ENCODE measurements at regions not wholly inside any gene's neighbourhood (a gene's known extent, or its start where the extent isn't known, plus 50 kb on each side); places are given as distances from the start of the nearest gene placed in this dataset.

DNA sequence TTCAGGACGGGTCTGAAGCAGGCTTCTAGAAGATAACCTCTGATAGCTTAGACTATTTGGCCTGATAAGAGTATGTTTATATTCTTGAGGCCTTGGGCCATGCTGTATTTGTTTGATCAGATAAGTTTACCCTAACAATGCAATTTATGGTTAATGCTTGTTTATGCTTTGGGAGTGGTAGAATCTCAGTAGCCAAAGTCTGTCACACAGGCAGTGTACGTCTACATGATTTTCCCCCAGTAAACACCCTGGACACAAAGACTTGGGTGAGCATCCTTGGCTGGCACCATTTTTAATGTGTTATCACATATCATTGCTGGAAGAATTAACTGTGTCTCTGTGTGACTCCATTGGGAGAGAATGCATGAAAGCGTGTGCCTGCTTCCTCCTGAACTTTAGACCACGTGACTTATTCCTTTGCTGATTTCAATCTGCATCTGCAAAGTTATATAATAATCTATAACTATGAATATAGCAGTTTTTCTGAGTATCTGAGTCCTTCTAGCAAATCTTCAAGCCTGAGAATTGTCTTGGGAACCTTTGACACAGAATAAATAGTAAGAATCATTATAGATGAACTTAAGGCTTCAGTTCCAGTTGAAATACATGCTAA lies 172.4 kb downstream of the CASP12 start:
- no peak overlapping the region for H3K27ac Mint-ChIP-seq
- no peaks in the 10 kb centered on the region for H3K27me3 Mint-ChIP-seq
- no peaks in the 10 kb centered on the region for H3K9me3 Mint-ChIP-seq
- peaks cover 0 to 4% of the 10 kb centered on the region in 2 donors for H3K4me1 Mint-ChIP-seq (ENCODE audit: low read depth in 2 of 2)
- H3K4me3 Mint-ChIP-seq, result no peak overlapping the region
- H3K36me3 Mint-ChIP-seq (ENCODE audit: insufficient read depth), result no peaks in the 10 kb centered on the region
- DNase-seq, result no peak
- no peak for ATAC-seq (replicated peaks)

DNA sequence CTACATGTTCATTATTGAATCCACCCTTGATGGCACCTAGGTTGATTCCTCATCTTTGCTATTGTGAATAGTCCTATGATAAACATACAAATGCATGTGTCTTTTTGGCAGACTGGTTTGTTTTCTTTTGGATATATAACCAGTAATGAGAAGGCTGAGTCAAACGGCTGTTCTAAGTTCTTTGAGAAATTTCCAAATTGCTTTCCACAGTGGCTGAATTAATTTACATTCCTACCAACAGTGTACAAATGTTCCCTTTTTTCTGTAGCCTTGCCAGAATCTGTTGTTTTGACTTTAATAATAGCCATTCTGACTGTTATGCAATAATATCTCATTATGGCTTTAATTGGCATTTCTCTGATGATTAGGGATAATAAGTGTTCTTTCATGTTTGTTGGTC lies 184.9 kb downstream of the CASP12 start:
- ATAC-seq (replicated peaks) (no peak), DNase-seq (no peak)
- no peak overlapping the region for H3K4me3 Mint-ChIP-seq
- no peak overlapping the region for H3K27ac Mint-ChIP-seq
- no peaks in the 10 kb centered on the region for H3K9me3 Mint-ChIP-seq
- H3K27me3 Mint-ChIP-seq, result no peaks in the 10 kb centered on the region
- peaks cover 7 to 15% of the 10 kb centered on the region in 2 donors for H3K4me1 Mint-ChIP-seq (ENCODE audit: low read depth in 2 of 2)
- H3K36me3 Mint-ChIP-seq (ENCODE audit: insufficient read depth), result no peaks in the 10 kb centered on the region

DNA sequence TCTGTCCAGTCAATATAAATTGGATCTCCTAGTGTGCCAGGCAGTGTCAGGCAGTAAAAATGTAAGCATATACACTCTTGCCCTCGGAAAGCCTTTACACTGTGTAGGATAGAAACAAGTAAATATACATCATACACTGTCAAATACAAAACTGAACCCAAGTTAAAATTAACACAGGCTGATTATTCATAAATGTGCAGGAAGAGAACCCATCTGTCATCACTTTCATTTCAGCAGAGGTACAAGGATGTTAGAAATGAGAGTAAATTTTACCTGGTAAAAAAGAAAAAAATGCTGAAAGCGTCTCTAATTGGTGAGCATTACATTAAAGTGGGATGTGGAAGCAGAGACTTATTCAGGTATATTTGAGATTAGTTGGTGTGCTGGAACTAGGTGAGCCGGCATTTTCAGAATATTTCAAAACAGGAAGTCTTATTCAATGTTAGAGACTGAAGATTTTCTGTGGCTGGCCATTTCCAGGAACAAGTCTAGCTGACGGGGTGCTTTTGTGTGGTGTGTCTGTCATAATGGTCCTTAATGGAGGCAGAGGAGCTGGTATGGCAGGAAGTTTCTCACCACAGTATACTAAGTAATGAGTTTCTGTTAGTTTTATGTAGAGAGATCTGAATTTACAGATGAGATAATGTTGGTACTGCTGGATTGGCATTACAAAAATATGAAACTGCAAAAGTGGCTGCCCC lies 192.6 kb downstream of the CASP12 start:
- peaks cover 13% of the 10 kb centered on the region for H3K36me3 Mint-ChIP-seq (ENCODE audit: insufficient read depth)
- ATAC-seq (replicated peaks) (peak; percentile 98), DNase-seq (peak; percentile 65 to 70 (median 66))
- H3K27ac Mint-ChIP-seq, result peak overlapping the region; percentile 95 to 99
- H3K4me3 Mint-ChIP-seq, result peak overlapping the region; percentile 74 to 82
- no peaks in the 10 kb centered on the region for H3K9me3 Mint-ChIP-seq
- H3K4me1 Mint-ChIP-seq (ENCODE audit: low read depth in 2 of 2), result peaks cover 33 to 45% of the 10 kb centered on the region in 2 donors
- no peaks in the 10 kb centered on the region for H3K27me3 Mint-ChIP-seq

DNA sequence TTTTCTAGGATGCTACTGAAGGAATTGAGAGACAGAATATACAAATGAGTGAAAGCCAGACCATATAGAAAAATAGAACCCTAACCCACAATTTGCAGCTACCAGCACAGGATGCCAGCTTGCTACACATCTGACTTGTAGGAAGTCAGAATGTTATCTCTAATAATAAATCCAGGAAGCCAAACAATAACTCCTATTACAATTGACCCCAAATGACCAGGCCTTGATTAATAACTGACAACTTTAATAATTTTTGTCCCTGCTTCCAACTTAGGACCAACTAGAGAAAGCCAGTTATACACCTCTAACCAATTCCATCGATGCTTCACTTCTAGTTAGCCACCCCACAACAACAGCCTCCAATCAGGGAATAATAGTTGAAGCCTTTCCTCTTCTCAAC lies 193.4 kb downstream of the CASP12 start:
- peaks cover 35 to 46% of the 10 kb centered on the region in 2 donors for H3K4me1 Mint-ChIP-seq (ENCODE audit: low read depth in 2 of 2)
- ATAC-seq (replicated peaks) (no peak), DNase-seq (no peak)
- peak overlapping the region; percentile 95 to 99 for H3K27ac Mint-ChIP-seq
- H3K4me3 Mint-ChIP-seq, result peak overlapping the region; percentile 74 to 82
- H3K27me3 Mint-ChIP-seq, result no peaks in the 10 kb centered on the region
- H3K9me3 Mint-ChIP-seq, result no peaks in the 10 kb centered on the region
- H3K36me3 Mint-ChIP-seq (ENCODE audit: insufficient read depth), result peaks cover 13% of the 10 kb centered on the region

DNA sequence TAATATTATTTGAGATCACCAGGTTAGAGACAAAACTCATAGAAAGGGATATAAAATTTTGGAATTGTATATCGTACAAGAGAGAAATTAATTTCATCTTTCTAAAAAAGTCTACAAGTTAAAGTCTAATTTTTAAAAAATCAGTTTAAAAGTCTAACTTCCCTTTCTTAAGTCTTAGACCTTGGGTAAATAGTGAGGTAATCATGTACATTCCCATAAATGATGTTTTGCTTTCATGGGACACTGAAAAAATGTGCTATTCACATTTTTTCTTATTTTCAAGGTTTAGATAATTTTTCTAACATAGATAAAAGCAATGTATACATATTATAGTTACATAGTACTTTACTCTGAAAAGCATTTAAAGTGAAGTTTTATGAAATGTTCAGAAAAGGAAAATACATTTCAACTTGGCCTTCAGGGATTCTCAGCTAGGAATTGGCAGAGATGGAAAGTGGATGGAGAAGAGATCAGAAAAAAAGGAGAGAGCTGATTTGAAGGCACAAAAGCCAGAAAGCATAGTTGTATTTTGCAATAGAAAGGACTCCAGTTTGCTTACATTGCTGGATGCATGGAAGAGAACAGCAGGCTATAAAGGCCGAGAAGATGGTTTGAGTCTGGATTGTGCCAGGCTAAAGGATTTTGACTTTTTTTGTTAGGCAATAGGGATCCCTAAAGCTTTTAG lies 194.0 kb downstream of the CASP12 start:
- Mint-ChIP-seq H3K4me1 (ENCODE audit: low read depth in 2 of 2) (peaks cover 34 to 41% of the 10 kb centered on the region in 2 donors), H3K27me3 (no peaks in the 10 kb centered on the region), H3K36me3 (ENCODE audit: insufficient read depth) (peaks cover 13% of the 10 kb centered on the region), H3K4me3 (peak overlapping the region; percentile 74 to 82), H3K9me3 (no peaks in the 10 kb centered on the region), H3K27ac (peak overlapping the region; percentile 95 to 99)
- ATAC-seq (replicated peaks) (no peak), DNase-seq (no peak)

DNA sequence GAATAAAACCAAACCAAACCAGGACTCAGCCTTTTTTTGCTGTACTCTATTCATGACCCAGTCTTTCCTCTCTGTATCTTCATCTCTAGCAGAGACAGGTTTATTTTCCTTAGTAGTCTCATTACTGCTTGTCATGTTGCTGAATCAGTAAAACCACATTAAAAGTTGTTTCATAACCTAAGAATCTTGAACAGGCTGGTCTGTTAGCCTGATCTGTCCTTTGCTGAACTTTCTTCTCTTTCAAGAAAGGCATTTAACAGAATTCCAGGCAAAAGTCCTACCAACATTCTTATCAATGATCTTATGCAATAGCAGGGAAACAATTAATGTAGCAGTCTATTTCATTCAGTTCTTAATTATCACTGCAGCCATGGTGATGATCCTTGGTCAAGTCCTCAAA lies 197.7 kb downstream of the CASP12 start:
- Mint-ChIP-seq H3K36me3 (ENCODE audit: insufficient read depth) (peaks cover 3% of the 10 kb centered on the region), H3K9me3 (no peaks in the 10 kb centered on the region), H3K27ac (peak overlapping the region in 1 of 2 donors; percentile 42), H3K4me1 (ENCODE audit: low read depth in 2 of 2) (peaks cover 19 to 23% of the 10 kb centered on the region in 2 donors), H3K4me3 (no peak overlapping the region), H3K27me3 (no peaks in the 10 kb centered on the region)
- peak; percentile 23 for ATAC-seq (replicated peaks)
- no peak for DNase-seq

DNA sequence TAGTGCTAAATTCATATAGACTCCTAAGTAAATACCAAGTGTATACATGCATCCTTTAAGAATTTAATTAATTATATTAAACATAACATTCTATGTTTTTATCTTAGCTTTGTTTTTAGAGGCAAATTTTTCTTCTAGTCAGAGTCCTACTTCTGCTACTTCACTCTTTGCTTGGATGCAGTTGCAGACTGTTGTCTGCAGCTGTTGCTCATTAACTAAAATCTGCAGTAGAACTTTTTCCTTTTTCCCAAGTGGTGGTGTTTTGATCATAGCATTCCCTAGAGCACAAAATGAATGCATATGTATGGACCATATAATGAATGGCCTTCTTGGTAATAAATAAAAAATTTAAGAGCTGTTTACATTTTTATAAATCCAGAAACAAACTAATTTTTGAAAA lies 198.3 kb downstream of the CASP12 start:
- H3K27me3 Mint-ChIP-seq, result no peaks in the 10 kb centered on the region
- peaks cover 13 to 16% of the 10 kb centered on the region in 2 donors for H3K4me1 Mint-ChIP-seq (ENCODE audit: low read depth in 2 of 2)
- H3K27ac Mint-ChIP-seq, result no peak overlapping the region
- ATAC-seq (replicated peaks), result no peak
- no peak overlapping the region for H3K4me3 Mint-ChIP-seq
- DNase-seq, result no peak
- no peaks in the 10 kb centered on the region for H3K9me3 Mint-ChIP-seq
- H3K36me3 Mint-ChIP-seq (ENCODE audit: insufficient read depth), result no peaks in the 10 kb centered on the region

DNA sequence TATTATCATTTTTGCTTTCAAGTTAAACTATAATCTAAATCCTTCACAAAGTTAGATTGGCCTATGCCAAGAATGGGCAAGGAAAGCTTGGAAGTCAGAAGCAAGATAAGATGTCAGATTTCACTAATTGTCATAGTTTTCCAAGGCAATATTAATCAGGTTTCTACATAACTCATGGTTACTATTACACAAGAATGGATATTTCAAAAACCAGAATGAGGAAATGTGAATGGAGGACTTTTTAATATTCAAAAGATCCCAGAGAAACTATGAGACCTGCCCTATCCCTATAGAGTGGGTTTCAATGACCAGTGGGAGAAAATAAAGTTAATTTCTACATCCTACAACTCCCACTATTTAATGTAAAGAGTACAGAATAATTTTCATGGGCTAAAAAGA lies 203.2 kb downstream of the CASP12 start:
- peaks cover 0 to 5% of the 10 kb centered on the region in 2 donors for H3K4me1 Mint-ChIP-seq (ENCODE audit: low read depth in 2 of 2)
- peaks cover 0 to 2% of the 10 kb centered on the region in 2 donors for H3K9me3 Mint-ChIP-seq
- H3K27me3 Mint-ChIP-seq, result no peaks in the 10 kb centered on the region
- H3K36me3 Mint-ChIP-seq (ENCODE audit: insufficient read depth), result no peaks in the 10 kb centered on the region
- no peak overlapping the region for H3K4me3 Mint-ChIP-seq
- no peak overlapping the region for H3K27ac Mint-ChIP-seq
- DNase-seq (no peak), ATAC-seq (replicated peaks) (no peak)

DNA sequence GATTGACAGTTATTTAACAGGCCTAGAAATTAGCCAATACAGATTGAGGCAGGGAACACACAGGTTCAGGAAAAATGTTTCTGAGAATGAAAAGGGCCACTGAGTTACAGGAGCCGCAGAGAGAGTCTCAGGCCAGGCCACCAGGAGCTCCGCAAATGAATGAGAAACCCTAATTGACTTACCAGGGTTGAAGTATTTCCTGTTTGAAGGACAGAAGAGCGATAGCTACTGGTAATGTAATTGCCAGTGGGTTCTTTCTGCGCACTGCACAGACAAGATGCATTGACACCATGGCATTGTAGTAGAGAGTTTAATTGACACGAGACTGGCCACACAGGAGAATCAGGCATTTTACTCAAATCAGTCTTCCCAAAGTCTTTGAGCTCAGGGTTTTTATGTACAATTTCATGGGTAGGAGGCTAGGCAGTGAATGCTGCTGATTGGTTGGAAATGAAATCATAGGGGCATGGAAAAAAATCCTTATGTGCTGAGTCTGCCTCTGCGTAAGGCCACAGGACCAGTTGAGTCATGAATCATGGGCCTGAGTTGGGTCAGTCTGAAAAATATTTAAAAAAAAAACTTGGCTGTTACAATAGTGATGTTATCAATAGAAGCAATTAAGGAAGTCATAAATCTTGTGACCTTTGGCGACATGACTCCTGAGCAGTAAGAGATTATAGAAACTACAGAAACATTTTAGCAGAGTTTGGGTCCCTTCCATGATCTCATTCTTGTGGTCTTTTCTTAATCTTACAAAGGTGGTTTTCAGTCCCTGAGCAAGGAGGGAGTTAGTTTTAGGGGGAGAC lies 203.8 kb downstream of the CASP12 start:
- Mint-ChIP-seq H3K4me1 (ENCODE audit: low read depth in 2 of 2) (peaks cover 0 to 5% of the 10 kb centered on the region in 2 donors), H3K27ac (no peak overlapping the region), H3K36me3 (ENCODE audit: insufficient read depth) (no peaks in the 10 kb centered on the region), H3K27me3 (no peaks in the 10 kb centered on the region), H3K9me3 (peaks cover 0 to 2% of the 10 kb centered on the region in 2 donors), H3K4me3 (no peak overlapping the region)
- DNase-seq, result no peak
- no peak for ATAC-seq (replicated peaks)

DNA sequence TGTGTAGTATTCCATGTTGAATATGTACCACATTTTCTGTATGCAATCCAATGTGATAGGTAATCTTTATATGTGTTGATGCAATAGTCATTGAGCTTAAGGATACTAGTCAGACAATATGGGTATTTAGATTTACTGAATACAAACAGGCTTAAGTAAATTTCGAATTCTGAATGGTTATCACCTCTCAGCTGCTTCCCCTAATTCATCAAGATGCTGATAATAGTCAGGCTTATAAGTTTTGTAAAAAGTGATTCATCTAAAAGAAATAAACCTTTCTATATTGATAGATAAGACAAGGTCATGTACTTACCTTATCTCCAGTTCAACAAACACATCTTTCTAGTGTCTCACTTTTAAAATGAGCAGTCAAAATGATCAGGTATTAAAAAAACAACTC lies 205.5 kb downstream of the CASP12 start:
- Mint-ChIP-seq H3K9me3 (peaks cover 0 to 2% of the 10 kb centered on the region in 2 donors), H3K4me3 (no peak overlapping the region), H3K4me1 (ENCODE audit: low read depth in 2 of 2) (peaks cover 2 to 10% of the 10 kb centered on the region in 2 donors), H3K27ac (no peak overlapping the region), H3K36me3 (ENCODE audit: insufficient read depth) (no peaks in the 10 kb centered on the region), H3K27me3 (no peaks in the 10 kb centered on the region)
- DNase-seq (no peak), ATAC-seq (replicated peaks) (no peak)

DNA sequence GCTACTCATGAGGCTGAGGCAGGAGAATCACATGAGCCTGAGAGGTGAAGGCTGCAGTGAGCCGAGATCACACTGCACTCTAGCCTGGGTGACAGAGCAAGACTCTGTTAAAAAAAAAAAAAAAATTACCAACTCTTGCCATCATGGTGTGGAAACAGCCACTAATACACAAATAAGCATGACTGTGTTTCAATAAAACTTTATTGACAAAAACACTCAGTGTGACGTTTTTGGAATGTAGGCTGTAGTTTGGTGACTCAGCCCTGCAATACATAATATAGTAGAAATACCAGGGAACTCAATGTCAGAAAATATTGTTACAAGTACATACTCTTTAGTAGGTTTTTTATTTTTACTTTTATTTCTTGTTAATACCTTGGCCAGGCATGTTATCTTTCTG lies 207.1 kb downstream of the CASP12 start:
- Mint-ChIP-seq H3K27ac (no peak overlapping the region), H3K9me3 (peaks cover 0 to 2% of the 10 kb centered on the region in 2 donors), H3K27me3 (no peaks in the 10 kb centered on the region), H3K4me1 (ENCODE audit: low read depth in 2 of 2) (peaks cover 2 to 10% of the 10 kb centered on the region in 2 donors), H3K36me3 (ENCODE audit: insufficient read depth) (no peaks in the 10 kb centered on the region), H3K4me3 (no peak overlapping the region)
- DNase-seq, result no peak
- no peak for ATAC-seq (replicated peaks)

DNA sequence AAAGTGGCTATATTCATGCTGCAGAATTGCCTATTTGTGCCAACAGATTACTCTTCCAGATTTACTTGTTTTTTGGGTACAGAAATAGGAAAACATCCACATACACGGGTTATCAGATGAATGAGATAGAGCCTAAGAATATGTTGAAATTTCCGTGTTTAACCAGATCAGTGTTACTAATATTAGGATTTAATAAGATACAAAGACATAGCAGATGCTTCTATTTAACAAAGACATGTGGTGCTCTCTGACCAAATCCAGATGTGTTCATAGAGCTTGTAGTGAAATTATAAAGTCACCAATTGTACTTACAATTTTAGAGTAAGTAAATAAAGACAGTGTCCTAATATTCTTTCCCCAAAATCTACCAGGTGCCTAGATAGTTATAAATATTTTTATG lies 208.0 kb downstream of the CASP12 start:
- Mint-ChIP-seq H3K4me3 (no peak overlapping the region), H3K9me3 (peaks cover 0 to 2% of the 10 kb centered on the region in 2 donors), H3K4me1 (ENCODE audit: low read depth in 2 of 2) (peaks cover 2 to 10% of the 10 kb centered on the region in 2 donors), H3K27me3 (no peaks in the 10 kb centered on the region), H3K27ac (no peak overlapping the region), H3K36me3 (ENCODE audit: insufficient read depth) (no peaks in the 10 kb centered on the region)
- DNase-seq (no peak), ATAC-seq (replicated peaks) (no peak)

DNA sequence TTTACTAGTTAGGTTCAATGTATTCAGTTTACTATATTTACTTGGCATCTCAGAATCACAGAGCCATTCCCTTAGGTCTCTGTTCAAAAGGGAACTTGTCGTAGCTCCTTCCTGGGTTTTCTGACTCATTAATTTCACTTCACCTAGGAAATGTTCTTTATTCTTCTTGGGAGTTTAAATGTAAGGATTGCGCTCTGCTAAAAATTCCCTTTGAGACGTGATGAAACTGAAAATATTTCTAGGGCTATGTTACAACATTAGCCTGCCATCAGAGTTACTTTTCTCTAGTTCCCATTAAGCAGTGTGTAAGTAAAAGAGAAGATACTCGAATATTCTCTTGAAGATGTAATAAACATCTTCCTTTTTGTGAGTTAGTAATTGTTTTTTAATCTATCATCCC lies 209.5 kb downstream of the CASP12 start:
- no peaks in the 10 kb centered on the region for H3K36me3 Mint-ChIP-seq (ENCODE audit: insufficient read depth)
- peaks cover 0 to 2% of the 10 kb centered on the region in 2 donors for H3K9me3 Mint-ChIP-seq
- H3K27me3 Mint-ChIP-seq, result no peaks in the 10 kb centered on the region
- DNase-seq (no peak), ATAC-seq (replicated peaks) (no peak)
- H3K4me3 Mint-ChIP-seq, result no peak overlapping the region
- peaks cover 2 to 8% of the 10 kb centered on the region in 2 donors for H3K4me1 Mint-ChIP-seq (ENCODE audit: low read depth in 2 of 2)
- no peak overlapping the region for H3K27ac Mint-ChIP-seq
